Vagina (tissue), 2 donors: ENCODE measurements at regions not wholly inside any gene's neighbourhood (a gene's known extent, or its start where the extent isn't known, plus 50 kb on each side); places are given as distances from the start of the nearest gene placed in this dataset.

Source experiments
- DNase-seq, 2 donors: peaks; one replicate each; pipeline ENCODE4 v3.0.0-alpha.2; 2017; ENCODE audit errors: extremely low spot score in 2 of 2
- H3K27ac ChIP-seq: fragments of 200-600 bp; sonication (generic); one replicate; pipeline ENCODE4 v1.5.1; 2019
- H3K27me3 ChIP-seq: fragments of 200-600 bp; sonication (generic); one replicate; pipeline ENCODE4 v1.5.1; 2019
- H3K36me3 ChIP-seq, 2 donors: fragments of 200-600 bp; sonication (generic); one replicate each; pipeline ENCODE4 v1.5.1; 2017 to 2019
- H3K4me1 ChIP-seq: fragments of 200-600 bp; sonication (generic); one replicate; pipeline ENCODE4 v1.5.1; 2019
- H3K4me3 ChIP-seq, 2 donors: fragments of 200-600 bp; sonication (generic); 1 replicate in 1 of 2; 2 replicates in 1 of 2; pipeline ENCODE4 v1.5.1; 2016 to 2019
- H3K9me3 ChIP-seq: fragments of 200-600 bp; sonication (generic); one replicate; pipeline ENCODE4 v1.5.1; 2019
- CTCF ChIP-seq, 3 experiments: fragments of 450-650 bp in 2 of 3; fragments of 200-600 bp in 1 of 3; sonication (generic) in 1 of 3; IDR thresholded peaks; one replicate each; pipeline ENCODE4 v1.5.1; 2017 to 2019; ENCODE audit warnings: antibody characterized with exemption in 3 of 3, mild to moderate bottlenecking in 2 of 3, moderate library complexity in 2 of 3
- POLR2A ChIP-seq, 2 donors: fragments of 450-650 bp; IDR thresholded peaks; one replicate each; pipeline ENCODE4 v1.6.1; 2017; ENCODE audit warnings: antibody characterized with exemption in 2 of 2, mild to moderate bottlenecking in 2 of 2, moderate library complexity in 2 of 2
- POLR2AphosphoS5 ChIP-seq, 2 donors: sonication (generic); formaldehyde crosslinking; IDR thresholded peaks; one replicate each; pipeline ENCODE4 v1.9.0; 2017; ENCODE audit warnings: antibody characterized with exemption in 2 of 2, mild to moderate bottlenecking in 2 of 2, low read depth in 1 of 2; ENCODE audit not compliant: insufficient read depth in 1 of 2
- intact Hi-C: fragments of 100-400 bp; cut with DNase I; formaldehyde crosslinking; loops from one replicate; pipeline ENCODE4 v1.15.1; 2023

DNA sequence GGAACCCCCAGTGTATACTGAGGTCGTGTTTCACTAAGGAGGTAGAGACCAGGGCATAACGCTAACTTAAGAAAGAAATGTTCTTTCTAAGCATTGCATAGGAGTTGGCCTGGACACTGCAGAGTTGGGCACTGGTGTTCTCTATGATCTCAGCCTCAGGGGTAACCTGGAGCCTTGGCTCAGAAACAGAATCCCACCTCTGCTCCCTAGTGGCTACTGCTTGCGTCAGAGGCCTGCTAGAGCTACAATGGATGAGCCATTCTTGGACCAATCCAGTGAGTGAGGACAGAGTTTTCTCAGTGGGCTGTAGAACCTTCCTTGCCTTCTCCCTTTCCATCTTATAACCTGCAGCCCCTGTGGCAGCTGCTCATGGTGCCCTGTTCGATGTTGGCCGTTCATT is 324.4 kb upstream of the CELF4 start:
- Histone ChIP-seq H3K9me3 (no peaks in the 10 kb centered on the region), H3K27ac (no peak overlapping the region), H3K36me3 (no peaks in the 10 kb centered on the region), H3K27me3 (no peaks in the 10 kb centered on the region), H3K4me1 (no peaks in the 10 kb centered on the region), H3K4me3 (no peak overlapping the region)
- intact Hi-C loops = no loop called here
- DNase-seq = no peak
- TF ChIP-seq POLR2A (IDR thresholded peaks at IDR 0.05) (no peak), POLR2AphosphoS5 (IDR thresholded peaks at IDR 0.05; ENCODE audit: insufficient read depth in 1 of 2, low read depth in 1 of 2) (no peak), CTCF (IDR thresholded peaks at IDR 0.05) (no peak)

GRCh38 chr18:37874721-37875120 is 309.1 kb upstream of the CELF4 start:
- TF ChIP-seq POLR2AphosphoS5 (IDR thresholded peaks at IDR 0.05; ENCODE audit: insufficient read depth in 1 of 2, low read depth in 1 of 2) (no peak), CTCF (IDR thresholded peaks at IDR 0.05) (no peak), POLR2A (IDR thresholded peaks at IDR 0.05) (no peak)
- no peaks in the 10 kb centered on the region for H3K4me1 ChIP-seq
- no peak overlapping the region for H3K27ac ChIP-seq
- intact Hi-C loops = no loop called here
- no peaks in the 10 kb centered on the region for H3K9me3 ChIP-seq
- H3K27me3 ChIP-seq = no peaks in the 10 kb centered on the region
- no peak overlapping the region for H3K4me3 ChIP-seq
- DNase-seq = peak in 1 of 2 donors; percentile 54
- no peaks in the 10 kb centered on the region for H3K36me3 ChIP-seq

GRCh38 chr18:37873416-37873815 is 307.8 kb upstream of the CELF4 start:
- TF ChIP-seq POLR2A (IDR thresholded peaks at IDR 0.05) = no peak
- no peak for TF ChIP-seq CTCF (IDR thresholded peaks at IDR 0.05)
- TF ChIP-seq POLR2AphosphoS5 (IDR thresholded peaks at IDR 0.05; ENCODE audit: insufficient read depth in 1 of 2, low read depth in 1 of 2) = no peak
- Histone ChIP-seq H3K4me3 (no peak overlapping the region), H3K36me3 (no peaks in the 10 kb centered on the region), H3K4me1 (no peaks in the 10 kb centered on the region), H3K27me3 (no peaks in the 10 kb centered on the region), H3K27ac (no peak overlapping the region), H3K9me3 (no peaks in the 10 kb centered on the region)
- DNase-seq = peak; percentile 37
- intact Hi-C loops = no loop called here

DNA sequence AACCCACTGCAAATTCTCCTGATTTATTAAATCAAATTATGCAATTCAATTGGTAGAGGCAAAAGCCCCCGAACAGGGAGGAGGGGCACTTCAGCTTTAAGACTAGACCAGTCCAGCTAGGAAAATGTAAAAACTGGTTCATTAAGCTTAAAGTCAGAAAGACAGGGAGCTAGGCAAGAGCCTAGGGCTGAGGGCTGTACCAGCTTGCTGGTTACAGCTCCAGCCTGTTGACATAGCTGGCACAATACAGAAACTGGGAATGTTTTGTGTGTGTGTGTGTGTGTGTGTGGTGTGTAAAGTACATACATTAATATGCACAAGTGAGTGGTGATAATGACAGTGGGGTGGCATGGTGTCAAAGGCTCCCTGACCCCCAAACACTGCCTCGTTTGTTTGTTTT is 307.0 kb upstream of the CELF4 start:
- intact Hi-C loops = no loop called here
- Histone ChIP-seq H3K27me3 (no peaks in the 10 kb centered on the region), H3K27ac (no peak overlapping the region), H3K9me3 (no peaks in the 10 kb centered on the region), H3K36me3 (no peaks in the 10 kb centered on the region), H3K4me1 (no peaks in the 10 kb centered on the region), H3K4me3 (no peak overlapping the region)
- TF ChIP-seq POLR2AphosphoS5 (IDR thresholded peaks at IDR 0.05; ENCODE audit: insufficient read depth in 1 of 2, low read depth in 1 of 2) (no peak), POLR2A (IDR thresholded peaks at IDR 0.05) (no peak), CTCF (IDR thresholded peaks at IDR 0.05) (no peak)
- peak; percentile 6 to 7 for DNase-seq

DNA sequence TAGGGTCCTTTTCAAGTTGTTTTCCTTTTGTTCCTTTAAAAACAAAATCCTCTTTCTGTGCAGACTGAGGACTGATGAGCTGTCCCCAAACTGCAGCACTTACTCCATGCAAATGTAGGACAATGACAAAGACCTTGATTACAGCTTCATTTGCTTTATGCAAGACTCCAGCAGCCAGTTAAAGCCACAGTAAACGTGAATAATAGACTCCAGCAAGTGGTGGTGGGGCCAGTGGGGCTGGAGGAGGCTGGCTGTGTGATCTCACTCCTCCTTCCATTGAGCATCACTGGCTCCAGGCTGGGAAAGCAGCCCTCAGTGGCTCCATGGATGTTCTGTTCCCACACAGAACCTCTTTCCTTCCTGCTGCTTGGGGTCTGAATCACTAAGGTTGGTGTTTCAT is 306.0 kb upstream of the CELF4 start:
- Histone ChIP-seq H3K27me3 (no peaks in the 10 kb centered on the region), H3K27ac (no peak overlapping the region), H3K4me3 (no peak overlapping the region), H3K36me3 (no peaks in the 10 kb centered on the region), H3K9me3 (no peaks in the 10 kb centered on the region), H3K4me1 (no peaks in the 10 kb centered on the region)
- TF ChIP-seq CTCF (IDR thresholded peaks at IDR 0.05) (no peak), POLR2AphosphoS5 (IDR thresholded peaks at IDR 0.05; ENCODE audit: insufficient read depth in 1 of 2, low read depth in 1 of 2) (no peak), POLR2A (IDR thresholded peaks at IDR 0.05) (no peak)
- DNase-seq = peak in 1 of 2 donors; percentile 46
- intact Hi-C loops = no loop called here
